K562 (cell line): ENCODE measurements at regions not wholly inside any gene's neighbourhood (a gene's known extent, or its start where the extent isn't known, plus 50 kb on each side); places are given as distances from the start of the nearest gene placed in this dataset.

Experiments used
- ATAC-seq: fragments of 200-7000 bp; cut with Tn5 transposase; 3 replicates; pipeline ENCODE4 v1.9.1; 2020; ENCODE audit warnings: moderate library complexity
- BruUV-seq: library from RNA; stranded (reverse); fragments of 400-500 nt; replicated peaks from 2 replicates; lab custom pipeline; 2021; lab: Mats Ljungman, UMichigan
- CTCF ChIA-PET: fragments of 300-600 bp; formaldehyde crosslinking; extraction: SDS; loops from one replicate; lab custom pipeline; 2021; ENCODE audit warnings: low intra/inter-chr PET ratio; lab: Yijun Ruan, JAX
- POLR2A ChIA-PET: fragments of 300-600, 350-650 bp; sonication (Branson Sonifier 250); formaldehyde crosslinking; extraction: SDS; loops from one replicate; lab custom pipeline; 2021; ENCODE audit warnings: antibody characterized with exemption, inconsistent platforms; lab: Yijun Ruan, JAX
- DNase-seq, 4 experiments: peaks; one replicate each; pipeline versions ENCODE4 v3.0.0 to v3.0.0-alpha.2; 2011 to 2018; ENCODE audit warnings: low spot score in 3 of 4, mixed read lengths in 3 of 4; ENCODE audit errors: extremely low read depth in 1 of 4
- FAIRE-seq: peaks from 2 replicates; lab custom pipeline; 2011; peaks lifted over from hg19 to GRCh38; lab: Jason Lieb, UNC
- H2AFZ ChIP-seq: 2 replicates; pipeline ENCODE4 v1.6.0; 2011; ENCODE audit warnings: low read depth, low read length, control low read depth, inconsistent platforms
- H3K27ac ChIP-seq: fragments of 200-600 bp; 3 replicates; pipeline ENCODE4 v1.8.0; 2011; ENCODE audit warnings: low read depth, mild to moderate bottlenecking, control low read depth, inconsistent platforms, low read length, moderate library complexity, mixed read lengths; ENCODE audit errors: extremely low read depth
- H3K27me3 ChIP-seq, 2 experiments: fragments of 300-600 bp in 1 of 2; 2 replicates in 1 of 2; 3 replicates in 1 of 2; pipeline versions ENCODE4 v1.6.0 to v1.8.0; 2011; ENCODE audit warnings: inconsistent platforms in 2 of 2, low read length in 2 of 2, mild to moderate bottlenecking in 1 of 2, mixed read lengths in 1 of 2, moderate library complexity in 1 of 2; ENCODE audit not compliant: control insufficient read depth in 2 of 2, insufficient read depth in 2 of 2
- H3K36me3 ChIP-seq: fragments of 300-600 bp; 3 replicates; pipeline ENCODE4 v1.8.0; 2011; ENCODE audit warnings: mild to moderate bottlenecking, low read length, inconsistent platforms; ENCODE audit not compliant: control insufficient read depth, insufficient read depth
- H3K4me1 ChIP-seq, 2 experiments: fragments of 200-600 bp in 1 of 2; replicated peaks in 1 of 2; 2 replicates in 1 of 2; 3 replicates in 1 of 2; pipeline versions ENCODE4 v1.5.1 to v1.8.0; 2011; ENCODE audit warnings: inconsistent platforms in 2 of 2, low read length in 2 of 2, mild to moderate bottlenecking in 1 of 2, mixed read lengths in 1 of 2, moderate library complexity in 1 of 2; ENCODE audit not compliant: control insufficient read depth in 2 of 2, insufficient read depth in 2 of 2
- H3K4me2 ChIP-seq: 2 replicates; pipeline ENCODE4 v1.6.1; 2011; ENCODE audit warnings: low read length, control low read depth, inconsistent platforms, mixed read lengths; ENCODE audit not compliant: insufficient read depth
- H3K4me3 ChIP-seq: fragments of 200-600 bp; sonication (generic), shearing (Covaris generic); 2 replicates; pipeline ENCODE4 v1.5.1; 2016; ENCODE audit warnings: control low read depth, inconsistent platforms
- H3K79me2 ChIP-seq: fragments of 200-600 bp; 3 replicates; pipeline ENCODE4 v1.8.0; 2011; ENCODE audit warnings: low read length, inconsistent platforms; ENCODE audit not compliant: control insufficient read depth, insufficient read depth
- H3K9ac ChIP-seq, 2 experiments: 2 replicates each; pipeline versions ENCODE4 v1.6.0 to v1.6.1; 2011; ENCODE audit warnings: low read depth in 2 of 2, low read length in 2 of 2, control low read depth in 1 of 2, inconsistent platforms in 1 of 2, mild to moderate bottlenecking in 1 of 2, mixed read lengths in 1 of 2; ENCODE audit not compliant: insufficient read depth in 1 of 2
- H3K9me1 ChIP-seq: one replicate; pipeline ENCODE4 v1.6.0; 2011; ENCODE audit warnings: inconsistent platforms, mild to moderate bottlenecking, low read length, moderate library complexity; ENCODE audit not compliant: control insufficient read depth, insufficient read depth
- H3K9me3 ChIP-seq: replicated peaks from 2 replicates; pipeline ENCODE4 v1.5.1; 2011; ENCODE audit warnings: low read depth, low read length, inconsistent platforms; ENCODE audit not compliant: control insufficient read depth, insufficient read depth
- H4K20me1 ChIP-seq: replicated peaks from 2 replicates; pipeline ENCODE4 v1.6.1; 2011; ENCODE audit warnings: low read length, inconsistent platforms, mixed read lengths; ENCODE audit not compliant: control insufficient read depth, insufficient read depth
- ARNT ChIP-seq, 2 experiments: fragments of 450-650 bp; IDR thresholded peaks; 2 replicates each; pipeline ENCODE4 v1.6.1; 2016; ENCODE audit warnings: mild to moderate bottlenecking in 1 of 2
- BCOR ChIP-seq: fragments of 450-650 bp; IDR thresholded peaks from 2 replicates; pipeline ENCODE4 v1.6.1; 2016
- C11orf30 ChIP-seq: fragments of 450-650 bp; IDR thresholded peaks from 2 replicates; pipeline ENCODE4 v1.6.1; 2016; ENCODE audit warnings: low read depth, mild to moderate bottlenecking
- GABPB1 ChIP-seq: sonication (generic); formaldehyde crosslinking; IDR thresholded peaks from 2 replicates; pipeline ENCODE4 v1.8.0; 2022; ENCODE audit warnings: mild to moderate bottlenecking, missing genetic modification reagents
- RBM25 ChIP-seq: fragments of 200-400 bp; formaldehyde crosslinking; IDR thresholded peaks from 2 replicates; pipeline ENCODE4 v1.6.1; 2018; ENCODE audit warnings: low read length, low read depth, moderate library complexity; ENCODE audit not compliant: severe bottlenecking
- U2AF2 ChIP-seq: fragments of 200-400 bp; formaldehyde crosslinking; optimal IDR thresholded peaks from 2 replicates; pipeline ENCODE3; 2017; ENCODE audit warnings: low read depth, mild to moderate bottlenecking, low read length
- WGBS: fragments of 100-300 bp; shearing (Covaris generic); methylation state at CpG from one replicate; pipeline ENCODE4 v1.1.6; 2016; ENCODE audit warnings: low coverage, mixed read lengths; ENCODE audit not compliant: insufficient coverage; ENCODE audit errors: missing lambda C conversion rate; 5-methylcytosine and 5-hydroxymethylcytosine counted together
- in situ Hi-C: fragments of 300-500 bp; cut with MboI; formaldehyde crosslinking; loops from 4 replicates; pipeline ENCODE4 v1.15.0; 2018; ENCODE audit warnings: inconsistent platforms, mixed read lengths
- intact Hi-C: fragments of 100-400 bp; cut with micrococcal nuclease; formaldehyde crosslinking; loops from 2 replicates; pipeline ENCODE4 v1.14.2; 2022
- TF ChIP-seq, protein P1 (sequence below): sonication (generic); formaldehyde crosslinking; IDR thresholded peaks from 2 replicates; pipeline ENCODE4 v1.8.0; 2022; ENCODE audit warnings: missing genetic modification reagents, mild to moderate bottlenecking, moderate library complexity, borderline replicate concordance
- TF ChIP-seq, protein P2 (sequence below): conservative IDR thresholded peaks from 2 replicates; pipeline ENCODE4 v1.6.1; 2011; ENCODE audit warnings: low read depth, mild to moderate bottlenecking, low read length; ENCODE audit not compliant: control insufficient read depth

DNA sequence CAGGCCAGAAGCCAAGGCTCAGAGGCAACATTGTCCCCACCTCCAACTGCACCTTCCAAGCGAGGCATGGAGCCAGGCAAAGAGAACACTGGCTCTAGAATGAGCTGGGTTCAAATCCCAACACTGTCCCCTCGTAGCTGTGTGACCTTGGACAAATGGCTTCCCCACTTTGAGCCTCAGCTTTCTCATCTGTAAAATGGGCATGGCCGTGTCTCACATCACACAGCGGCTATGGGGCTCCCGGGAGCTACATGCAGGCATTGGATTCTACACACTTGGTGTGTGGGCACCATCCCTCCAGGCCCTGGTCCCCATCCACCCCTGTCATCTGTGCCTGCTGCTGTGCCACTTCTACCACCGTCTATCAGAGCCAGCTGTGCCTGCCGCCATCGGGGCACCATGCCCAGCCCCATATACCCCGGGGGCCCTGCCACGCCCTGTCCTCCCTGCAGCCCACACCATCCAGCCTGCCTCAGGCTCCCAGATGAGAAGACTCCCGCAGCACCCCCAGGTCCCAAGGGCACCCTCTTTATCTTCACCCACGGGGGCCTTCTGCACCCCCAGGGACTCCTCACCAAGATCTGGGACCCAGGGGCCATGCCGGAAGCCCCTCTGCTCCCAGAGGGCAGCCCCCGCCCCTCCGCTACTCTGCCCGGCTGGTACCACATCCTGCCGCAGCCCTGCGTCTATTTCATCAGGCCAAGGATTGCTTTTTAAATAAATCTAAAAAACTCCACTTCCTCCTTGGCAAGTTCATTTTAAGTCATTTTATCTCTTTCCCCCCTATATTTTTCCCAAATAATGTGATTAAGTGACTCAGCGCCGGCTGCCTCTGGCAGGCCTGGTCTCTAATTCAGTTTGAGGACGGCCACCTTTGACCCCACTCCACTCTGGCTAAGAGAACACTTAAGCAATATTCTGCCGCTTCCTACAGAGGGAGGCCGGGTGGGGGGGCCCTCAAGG lies 107.8 kb upstream of the TARDBP start (continued):
- peak; percentile 47; the same call in 1 of the 2 replicates for TF ChIP-seq BCOR
- no peak for TF ChIP-seq GABPB1 (CRISPR knock-in tag)
- no peak for TF ChIP-seq U2AF2
- TF ChIP-seq, protein P1, sequence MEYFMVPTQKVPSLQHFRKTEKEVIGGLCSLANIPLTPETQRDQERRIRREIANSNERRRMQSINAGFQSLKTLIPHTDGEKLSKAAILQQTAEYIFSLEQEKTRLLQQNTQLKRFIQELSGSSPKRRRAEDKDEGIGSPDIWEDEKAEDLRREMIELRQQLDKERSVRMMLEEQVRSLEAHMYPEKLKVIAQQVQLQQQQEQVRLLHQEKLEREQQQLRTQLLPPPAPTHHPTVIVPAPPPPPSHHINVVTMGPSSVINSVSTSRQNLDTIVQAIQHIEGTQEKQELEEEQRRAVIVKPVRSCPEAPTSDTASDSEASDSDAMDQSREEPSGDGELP (CRISPR knock-in tag) = peak; percentile 25; the same call in 1 of the 2 replicates
- no peak for TF ChIP-seq ARNT (IDR thresholded peaks at IDR 0.05)
- TF ChIP-seq RBM25 = peak; percentile 81

DNA sequence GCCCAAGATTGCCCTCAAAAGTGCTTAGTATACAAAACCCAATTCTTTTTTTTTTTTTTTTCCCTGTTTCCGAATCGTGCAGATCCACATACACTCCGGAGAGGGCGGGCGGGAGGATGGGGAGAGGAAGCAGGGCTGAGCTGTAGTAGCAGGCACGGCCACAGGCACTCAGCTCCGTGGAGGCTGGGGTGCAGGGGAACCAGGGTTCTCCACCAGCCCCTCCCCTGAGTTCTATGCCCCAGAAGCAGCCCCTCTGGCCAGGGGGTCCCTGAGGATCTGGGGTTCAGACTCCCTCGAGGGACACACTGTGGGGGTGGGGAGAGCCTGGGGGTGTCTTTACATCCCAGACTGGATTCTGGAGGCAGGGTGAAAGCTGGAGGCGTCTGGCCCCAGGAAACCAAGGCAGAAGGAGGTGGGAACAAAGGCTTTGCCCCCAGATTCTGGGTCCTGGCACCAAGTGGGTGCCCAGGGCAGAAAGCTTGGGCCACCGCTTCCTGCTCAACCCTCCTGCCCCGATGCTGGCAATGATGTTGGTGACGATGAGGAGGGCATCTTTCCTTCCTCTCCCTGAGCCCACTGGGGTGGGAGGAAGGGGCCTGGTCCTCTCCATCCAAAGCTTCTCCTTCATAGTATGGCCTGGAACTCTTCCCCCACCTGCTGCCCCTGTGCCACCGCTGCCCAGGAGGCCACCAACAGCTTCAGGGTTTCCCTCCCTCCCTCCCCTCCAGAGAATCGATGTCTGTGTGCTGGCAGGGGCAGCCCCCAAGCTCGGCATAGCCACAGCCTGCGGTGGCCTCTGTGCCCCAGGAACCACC lies 106.4 kb upstream of the TARDBP start:
- TF ChIP-seq, protein P2, sequence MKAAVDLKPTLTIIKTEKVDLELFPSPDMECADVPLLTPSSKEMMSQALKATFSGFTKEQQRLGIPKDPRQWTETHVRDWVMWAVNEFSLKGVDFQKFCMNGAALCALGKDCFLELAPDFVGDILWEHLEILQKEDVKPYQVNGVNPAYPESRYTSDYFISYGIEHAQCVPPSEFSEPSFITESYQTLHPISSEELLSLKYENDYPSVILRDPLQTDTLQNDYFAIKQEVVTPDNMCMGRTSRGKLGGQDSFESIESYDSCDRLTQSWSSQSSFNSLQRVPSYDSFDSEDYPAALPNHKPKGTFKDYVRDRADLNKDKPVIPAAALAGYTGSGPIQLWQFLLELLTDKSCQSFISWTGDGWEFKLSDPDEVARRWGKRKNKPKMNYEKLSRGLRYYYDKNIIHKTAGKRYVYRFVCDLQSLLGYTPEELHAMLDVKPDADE = no peak
- peak; percentile 18; the same call in 1 of the 2 replicates for TF ChIP-seq C11orf30
- BruUV-seq = no TSS peak
- H3K9me1 ChIP-seq = no peaks in the 10 kb centered on the region
- in situ Hi-C loops = no loop called here
- ChIA-PET POLR2A (interaction anchor here (0.8 kb wide), 1 partner anchor 11 kb away, joined by 4 read pairs; no protein-coding TSS in a partner anchor), CTCF (no interaction called here)
- FAIRE-seq (no peak), ATAC-seq (0 out of 3 replicates have a peak, but pooled peaks have one; percentile 23), DNase-seq (no peak)
- H4K20me1 ChIP-seq = peaks cover 12% of the 10 kb centered on the region
- no peaks in the 10 kb centered on the region for H3K36me3 ChIP-seq
- peaks cover 0 to 11% of the 10 kb centered on the region in 2 experiments; a peak in 2 of 5 replicates for H3K4me1 ChIP-seq
- H3K4me2 ChIP-seq = no peak overlapping the region
- H3K9ac ChIP-seq = no peak overlapping the region
- H3K27me3 ChIP-seq = peaks cover 58 to 86% of the 10 kb centered on the region in 2 experiments; a peak in 4 of 5 replicates
- intact Hi-C loops = no loop called here
- no peak overlapping the region for H2AFZ ChIP-seq
- no peak overlapping the region for H3K4me3 ChIP-seq
- no peak overlapping the region for H3K27ac ChIP-seq
- no peaks in the 10 kb centered on the region for H3K79me2 ChIP-seq
- no peaks in the 10 kb centered on the region for H3K9me3 ChIP-seq
- WGBS = 2% methylated on average over 12 of the region's 16 CpGs
